HG03135 (cell line): ENCODE measurements at regions not wholly inside any gene's neighbourhood (a gene's known extent, or its start where the extent isn't known, plus 50 kb on each side); places are given as distances from the start of the nearest gene placed in this dataset.

Experiments used
- ATAC-seq: cut with Tn5 transposase; IDR thresholded peaks from one replicate; pipeline ENCODE4 v1.9.1; 2021; ENCODE audit warnings: mild to moderate bottlenecking, moderate library complexity; ENCODE audit not compliant: unreplicated experiment

DNA sequence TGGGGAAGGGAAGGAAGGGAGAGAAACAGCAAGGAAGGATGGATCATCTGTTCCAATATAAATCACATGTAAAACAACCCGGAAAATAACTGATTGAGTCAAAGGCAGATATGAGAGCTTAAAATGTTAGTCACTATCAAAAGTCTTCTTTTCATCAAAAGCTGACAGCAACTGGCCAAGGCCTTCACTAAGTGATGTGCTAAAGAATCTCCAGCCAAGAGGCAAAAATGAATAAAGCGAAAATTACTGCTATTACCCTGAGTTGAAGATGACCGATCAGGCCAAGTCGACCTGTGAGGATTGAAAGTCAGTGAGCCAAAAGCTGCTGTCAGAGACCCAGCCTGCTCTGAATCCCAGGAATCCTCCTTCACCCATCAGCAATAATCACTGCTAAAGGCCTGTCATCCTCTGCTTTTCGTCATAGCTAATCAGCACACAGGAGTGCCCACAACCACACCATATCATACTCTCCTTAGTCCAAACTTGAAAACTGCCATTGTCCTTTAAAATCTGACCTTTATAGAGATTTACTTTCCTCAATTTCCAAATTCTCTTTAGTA lies 736.9 kb downstream of the TLE1 start:
- ATAC-seq, result no peak

- ATAC-seq, result no peak
Observed at GRCh38 chr9:80951675-80952074, 737.7 kb downstream of the TLE1 start.

DNA sequence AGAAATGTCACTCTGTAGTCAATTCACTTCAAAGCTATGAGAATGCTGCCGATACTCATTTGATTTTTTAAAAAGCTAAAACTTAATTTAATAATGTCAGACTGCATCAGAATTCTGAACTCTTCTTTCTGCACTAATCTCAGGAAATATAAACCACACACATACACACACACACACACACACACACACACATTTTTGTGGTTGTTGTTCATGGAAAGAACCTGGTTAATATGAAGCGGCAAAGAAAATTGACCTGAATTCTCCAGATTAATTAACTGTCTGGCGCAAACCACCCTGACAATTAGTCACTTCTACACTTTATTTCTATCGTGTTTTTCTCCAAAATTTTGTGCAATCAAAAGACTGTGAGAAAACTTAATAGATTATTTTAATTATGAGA lies 740.5 kb downstream of the TLE1 start:
- no peak for ATAC-seq

DNA sequence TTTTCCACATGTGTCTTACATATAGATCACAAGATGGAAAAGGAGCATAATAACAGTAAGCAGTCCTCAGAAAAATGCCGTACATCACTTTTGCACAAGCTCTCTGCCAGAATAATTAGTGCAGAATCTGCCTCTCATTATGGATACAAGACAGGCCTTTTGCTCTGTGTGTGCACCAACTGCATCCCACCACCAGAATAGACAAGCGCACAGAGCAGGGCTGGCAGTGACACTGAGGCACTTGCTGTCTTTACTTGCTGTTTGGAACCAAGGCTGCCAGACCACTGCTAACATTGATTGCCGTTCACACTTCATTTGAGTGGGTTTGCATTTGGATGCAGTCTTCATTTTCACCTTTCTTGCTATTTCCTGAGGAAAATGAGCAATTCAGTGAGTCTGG lies 741.3 kb downstream of the TLE1 start:
- no peak for ATAC-seq

GRCh38 chr9:80946496-80947170 lies 742.7 kb downstream of the TLE1 start:
- no peak for ATAC-seq

DNA sequence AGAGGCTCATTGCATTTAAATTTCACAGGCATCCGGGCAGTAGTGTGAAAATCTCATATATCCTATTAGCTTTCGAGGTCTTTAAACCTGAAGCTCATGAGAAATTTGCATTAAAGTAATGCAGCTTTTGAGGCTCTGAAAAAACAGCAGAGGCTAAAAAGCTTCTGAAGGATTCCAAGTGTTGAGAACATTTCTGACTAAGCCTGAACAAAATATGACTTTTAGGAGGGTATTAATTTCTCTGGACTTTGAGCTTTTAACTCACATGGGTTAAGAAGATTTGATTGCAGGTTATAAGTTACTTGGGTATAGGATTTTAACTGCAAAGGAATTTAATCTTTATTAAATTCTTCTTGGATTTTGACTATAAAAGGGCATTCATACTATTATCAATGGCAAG lies 743.9 kb downstream of the TLE1 start:
- ATAC-seq, result no peak

DNA sequence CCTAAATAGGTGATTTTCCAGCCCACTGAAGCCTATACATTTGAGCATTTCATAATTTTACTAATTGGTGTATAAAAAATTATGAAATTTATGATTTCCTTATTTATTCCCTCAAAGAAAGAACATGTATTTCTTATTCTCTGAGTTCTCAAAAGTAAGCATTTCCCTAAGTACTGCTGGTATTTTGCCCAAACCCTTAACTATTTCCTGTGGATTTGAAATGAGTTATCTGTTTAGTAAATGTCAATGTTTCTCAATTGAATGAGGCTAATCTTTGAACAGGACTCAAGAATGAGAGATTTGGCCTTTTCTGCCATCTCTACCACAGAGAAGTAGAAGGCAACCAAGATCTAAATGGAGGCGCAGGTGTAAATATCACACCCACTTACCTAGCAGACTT lies 751.7 kb downstream of the TLE1 start:
- no peak for ATAC-seq

GRCh38 chr9:80934095-80934494 lies 755.3 kb downstream of the TLE1 start:
- no peak for ATAC-seq

GRCh38 chr9:80932947-80933780 lies 756.2 kb downstream of the TLE1 start:
- no peak for ATAC-seq

GRCh38 chr9:80932181-80932580 lies 757.2 kb downstream of the TLE1 start:
- ATAC-seq, result no peak

GRCh38 chr9:80931163-80931562 lies 758.2 kb downstream of the TLE1 start:
- no peak for ATAC-seq

GRCh38 chr9:80928697-80929096 lies 760.6 kb downstream of the TLE1 start:
- no peak for ATAC-seq

DNA sequence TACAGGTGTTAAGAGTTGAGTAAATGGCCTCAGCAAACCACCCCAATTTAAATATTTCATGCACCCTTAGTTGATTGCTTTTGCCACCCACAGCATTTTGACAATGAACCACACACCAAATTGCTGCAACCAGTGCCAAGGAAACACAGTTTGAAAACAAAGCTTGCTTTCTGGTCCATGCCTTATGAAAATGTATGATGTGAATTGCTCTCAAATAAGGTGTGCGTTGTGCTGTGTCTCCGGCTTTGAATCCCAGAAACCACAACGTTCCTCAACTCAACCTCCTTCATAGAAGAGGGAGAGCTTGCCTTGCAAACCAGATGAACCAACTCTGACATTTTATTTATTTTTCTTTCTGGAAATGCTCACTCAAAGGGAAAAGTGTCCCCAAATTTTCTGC lies 762.7 kb downstream of the TLE1 start:
- no peak for ATAC-seq

GRCh38 chr9:80922544-80922943 lies 766.8 kb downstream of the TLE1 start:
- ATAC-seq, result no peak

GRCh38 chr9:80906728-80907127 lies 782.6 kb downstream of the TLE1 start:
- no peak for ATAC-seq

GRCh38 chr9:80899208-80899607 lies 790.1 kb downstream of the TLE1 start:
- ATAC-seq, result no peak

DNA sequence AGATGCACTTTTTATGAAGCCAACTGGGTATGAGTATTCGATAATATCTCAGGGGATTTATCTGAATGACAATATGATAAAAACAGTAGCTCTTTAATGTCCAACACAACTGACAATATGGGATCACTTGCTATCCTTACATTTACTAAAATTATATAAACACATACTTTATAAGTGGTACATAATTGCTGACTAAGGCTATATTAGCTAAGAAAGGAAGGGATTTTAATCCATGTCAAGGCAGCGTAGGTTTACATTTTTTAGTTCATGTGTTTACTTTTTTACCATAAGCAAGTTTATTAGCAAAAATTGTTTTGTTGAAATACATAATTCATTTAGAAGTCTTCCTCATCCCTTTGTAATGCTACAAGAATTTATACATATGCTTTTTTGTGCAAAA lies 796.2 kb downstream of the TLE1 start:
- no peak for ATAC-seq

GRCh38 chr9:80892703-80893102 lies 796.6 kb downstream of the TLE1 start:
- ATAC-seq, result no peak

DNA sequence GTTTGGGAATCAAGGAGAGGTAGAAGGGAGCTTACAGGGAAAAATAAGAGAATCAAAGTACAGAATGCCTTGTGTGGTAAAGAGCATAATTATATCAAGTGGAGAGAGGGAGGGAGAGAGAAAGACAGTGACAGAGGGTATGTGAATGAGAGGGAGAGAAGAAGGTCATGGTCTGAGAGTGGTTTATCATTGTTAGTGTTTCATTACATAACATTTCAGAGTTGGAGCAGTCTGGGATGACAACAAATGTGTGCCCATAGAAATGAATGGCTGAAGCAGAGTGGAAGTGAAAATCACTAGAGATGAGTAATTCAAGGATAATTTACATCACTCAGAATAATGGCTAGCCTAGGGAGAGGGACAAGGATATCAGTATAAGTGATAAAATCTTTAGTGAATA lies 799.2 kb downstream of the TLE1 start:
- no peak for ATAC-seq

GRCh38 chr9:80885894-80886293 lies 803.5 kb downstream of the TLE1 start:
- ATAC-seq, result no peak

DNA sequence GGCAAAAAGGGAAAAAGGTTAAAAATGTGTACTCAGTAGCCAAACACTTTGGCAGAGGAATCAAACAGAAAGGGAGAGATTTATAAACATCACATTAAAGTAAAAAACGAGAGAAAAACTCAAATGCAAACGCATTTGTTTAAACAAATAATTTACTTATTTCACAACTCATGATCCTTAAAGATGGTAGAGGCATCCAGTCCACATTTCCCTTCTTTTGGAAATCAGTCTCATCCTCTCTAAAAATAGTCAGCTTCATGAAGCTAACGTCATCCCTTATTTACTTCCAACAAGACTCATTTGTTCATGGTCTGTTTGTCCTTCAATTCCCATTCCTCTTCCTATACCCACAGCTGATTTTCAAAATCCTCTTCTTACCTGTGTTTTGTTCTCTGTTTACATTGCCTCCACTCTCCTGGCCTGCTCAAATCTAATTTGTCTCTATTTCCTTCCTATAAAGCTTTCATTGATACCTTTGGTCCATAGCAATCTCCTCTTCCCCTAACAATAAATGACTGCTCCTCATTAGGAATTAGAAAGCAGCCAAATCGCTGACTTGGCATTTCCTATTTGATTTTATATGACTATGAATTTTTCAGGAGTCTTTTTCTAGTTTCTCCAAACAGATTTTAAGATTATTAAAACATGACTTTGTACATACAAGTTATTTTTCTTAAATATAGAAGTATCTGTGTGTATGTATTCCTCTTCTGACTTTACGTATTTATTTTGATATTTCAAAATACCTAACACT lies 805.3 kb downstream of the TLE1 start:
- no peak for ATAC-seq
